HG03280 (cell line): ENCODE measurements at regions not wholly inside any gene's neighbourhood (a gene's known extent, or its start where the extent isn't known, plus 50 kb on each side); places are given as distances from the start of the nearest gene placed in this dataset.

Experiments used
- ATAC-seq: cut with Tn5 transposase; IDR thresholded peaks from one replicate; pipeline ENCODE4 v1.9.1; 2021; ENCODE audit warnings: mild to moderate bottlenecking, moderate library complexity; ENCODE audit not compliant: unreplicated experiment

- no peak for ATAC-seq
Observed at GRCh38 chr6:54786154-54786553, 60.4 kb upstream of the FAM83B start.

GRCh38 chr6:54787825-54788224, 58.7 kb upstream of the FAM83B start:
- ATAC-seq, result no peak
